ENCODE measurements at regions not wholly inside any gene's neighbourhood (a gene's known extent, or its start where the extent isn't known, plus 50 kb on each side); places are given as distances from the start of the nearest gene placed in this dataset.

GRCh38 chr13:80239116-80239515 is 101.8 kb downstream of the SPRY2 start:
- TF ChIP-seq CTCF (IDR thresholded peaks at IDR 0.05; ENCODE audit: control insufficient read depth, extremely low read depth, insufficient read depth): no peak
- no peak for DNase-seq (ENCODE audit: low read depth)
- H3K4me3 ChIP-seq (ENCODE audit: low read depth, low read length): no peak overlapping the region

- H3K4me3 ChIP-seq (ENCODE audit: low read depth, low read length): no peak overlapping the region
- TF ChIP-seq CTCF (IDR thresholded peaks at IDR 0.05; ENCODE audit: control insufficient read depth, extremely low read depth, insufficient read depth): no peak
- no peak for DNase-seq (ENCODE audit: low read depth)
Observed at GRCh38 chr13:80237646-80238045, 103.3 kb downstream of the SPRY2 start.

- no peak for DNase-seq (ENCODE audit: low read depth)
- TF ChIP-seq CTCF (IDR thresholded peaks at IDR 0.05; ENCODE audit: control insufficient read depth, extremely low read depth, insufficient read depth): no peak
- no peak overlapping the region for H3K4me3 ChIP-seq (ENCODE audit: low read depth, low read length)
Observed at GRCh38 chr13:80235967-80236302, 105.0 kb downstream of the SPRY2 start.

- no peak overlapping the region for H3K4me3 ChIP-seq (ENCODE audit: low read depth, low read length)
- TF ChIP-seq CTCF (IDR thresholded peaks at IDR 0.05; ENCODE audit: control insufficient read depth, extremely low read depth, insufficient read depth): no peak
Observed at GRCh38 chr13:80235166-80235966, 105.6 kb downstream of the SPRY2 start.

GRCh38 chr13:80227645-80228044 is 113.3 kb downstream of the SPRY2 start:
- DNase-seq (ENCODE audit: low read depth): no peak
- H3K4me3 ChIP-seq (ENCODE audit: low read depth, low read length): no peak overlapping the region
- no peak for TF ChIP-seq CTCF (IDR thresholded peaks at IDR 0.05; ENCODE audit: control insufficient read depth, extremely low read depth, insufficient read depth)

More at GRCh38 chr13:80235166-80235966, 105.6 kb downstream of the SPRY2 start:
- peak; percentile 3 for DNase-seq (ENCODE audit: low read depth)

GRCh38 chr13:80226645-80227044 is 114.3 kb downstream of the SPRY2 start:
- no peak overlapping the region for H3K4me3 ChIP-seq (ENCODE audit: low read depth, low read length)
- no peak for TF ChIP-seq CTCF (IDR thresholded peaks at IDR 0.05; ENCODE audit: control insufficient read depth, extremely low read depth, insufficient read depth)
- DNase-seq (ENCODE audit: low read depth): no peak

- TF ChIP-seq CTCF (IDR thresholded peaks at IDR 0.05; ENCODE audit: control insufficient read depth, extremely low read depth, insufficient read depth): no peak
- DNase-seq (ENCODE audit: low read depth): no peak
- no peak overlapping the region for H3K4me3 ChIP-seq (ENCODE audit: low read depth, low read length)
Observed at GRCh38 chr13:80224468-80224867, 116.5 kb downstream of the SPRY2 start.

Data from LNCaP clone FGC (cell line).